WTC11 (cell line): ENCODE measurements at regions not wholly inside any gene's neighbourhood (a gene's known extent, or its start where the extent isn't known, plus 50 kb on each side); places are given as distances from the start of the nearest gene placed in this dataset.

Experiments used
- ATAC-seq: fragments of 200-7000 bp; cut with Tn5 transposase; 2 replicates; pipeline ENCODE4 v1.10.0; 2021; ENCODE audit warnings: mild to moderate bottlenecking, moderate library complexity
- CTCF ChIA-PET: fragments of 300-600 bp; sonication (Branson Sonifier 250); formaldehyde crosslinking; loops from one replicate; lab custom pipeline; 2021; ENCODE audit warnings: antibody characterized with exemption; lab: Charles Lee
- POLR2A ChIA-PET: fragments of 350-600 bp; sonication (Branson Sonifier 250); formaldehyde crosslinking; loops from one replicate; lab custom pipeline; 2021; ENCODE audit warnings: antibody characterized with exemption; lab: Charles Lee
- DNase-seq: peaks from one replicate; pipeline ENCODE4 v3.0.0; 2021; ENCODE audit warnings: low spot score
- H3K27ac Mint-ChIP-seq: 2 replicates; pipeline ENCODE4 v1.8.0; 2021; ENCODE audit warnings: mixed read lengths
- H3K27me3 Mint-ChIP-seq: 2 replicates; pipeline ENCODE4 v1.8.0; 2021; ENCODE audit warnings: low read depth, mild to moderate bottlenecking, moderate library complexity, mixed read lengths
- H3K36me3 Mint-ChIP-seq: 2 replicates; pipeline ENCODE4 v1.8.0; 2021; ENCODE audit warnings: mixed read lengths
- H3K4me1 Mint-ChIP-seq: 2 replicates; pipeline ENCODE4 v1.8.0; 2022; ENCODE audit warnings: mixed read lengths
- H3K4me3 Mint-ChIP-seq: 2 replicates; pipeline ENCODE4 v1.8.0; 2021; ENCODE audit warnings: mild to moderate bottlenecking, moderate library complexity, mixed read lengths
- H3K9me3 Mint-ChIP-seq: 2 replicates; pipeline ENCODE4 v1.8.0; 2021; ENCODE audit warnings: mixed read lengths
- ATF2 ChIP-seq: sonication (generic); formaldehyde crosslinking; IDR thresholded peaks from 2 replicates; pipeline ENCODE4 v1.8.1; 2022; ENCODE audit warnings: low read depth, missing genetic modification reagents, borderline replicate concordance
- E2F4 ChIP-seq: sonication (generic); formaldehyde crosslinking; IDR thresholded peaks from 2 replicates; pipeline ENCODE4 v1.8.1; 2022; ENCODE audit warnings: low read depth, mild to moderate bottlenecking, moderate library complexity, missing genetic modification reagents, borderline replicate concordance
- EMX1 ChIP-seq: fragments of 250-450 bp; sonication (Bioruptor Pico); IDR thresholded peaks from 2 replicates; pipeline ENCODE4 v1.8.0; 2021; ENCODE audit warnings: mild to moderate bottlenecking
- FOXP1 ChIP-seq: sonication (generic); formaldehyde crosslinking; IDR thresholded peaks from 2 replicates; pipeline ENCODE4 v1.8.0; 2022; ENCODE audit warnings: missing genetic modification reagents, mild to moderate bottlenecking, moderate library complexity, borderline replicate concordance
- IRF1 ChIP-seq: sonication (generic); formaldehyde crosslinking; IDR thresholded peaks from 2 replicates; pipeline ENCODE4 v1.8.0; 2023; ENCODE audit warnings: missing genetic modification reagents
- JAZF1 ChIP-seq: fragments of 250-450 bp; sonication (Bioruptor Pico); IDR thresholded peaks from 2 replicates; pipeline ENCODE4 v1.9.0; 2021; ENCODE audit warnings: moderate library complexity, mild to moderate bottlenecking, inconsistent platforms
- JUN ChIP-seq: sonication (generic); formaldehyde crosslinking; IDR thresholded peaks from 2 replicates; pipeline ENCODE4 v1.8.0; 2023; ENCODE audit warnings: mild to moderate bottlenecking, missing genetic modification reagents
- KAT7 ChIP-seq: sonication (generic); formaldehyde crosslinking; IDR thresholded peaks from 2 replicates; pipeline ENCODE4 v1.8.1; 2023; ENCODE audit warnings: missing genetic modification reagents, mild to moderate bottlenecking, borderline replicate concordance
- NFYB ChIP-seq: sonication (generic); formaldehyde crosslinking; conservative IDR thresholded peaks from 2 replicates; pipeline ENCODE4 v1.8.0; 2022; ENCODE audit warnings: low read depth, missing genetic modification reagents
- PREB ChIP-seq: sonication (generic); formaldehyde crosslinking; IDR thresholded peaks from 2 replicates; pipeline ENCODE4 v1.8.1; 2022; ENCODE audit warnings: mild to moderate bottlenecking, missing genetic modification reagents, moderate library complexity, borderline replicate concordance
- STAT6 ChIP-seq: sonication (generic); formaldehyde crosslinking; conservative IDR thresholded peaks from 2 replicates; pipeline ENCODE4 v1.8.1; 2023; ENCODE audit warnings: mild to moderate bottlenecking, low read depth, missing genetic modification reagents, moderate library complexity
- TCF7 ChIP-seq: sonication (generic); formaldehyde crosslinking; IDR thresholded peaks from 2 replicates; pipeline ENCODE4 v1.8.0; 2022; ENCODE audit warnings: mild to moderate bottlenecking, low read depth, missing genetic modification reagents, moderate library complexity
- TEAD1 ChIP-seq: sonication (generic); formaldehyde crosslinking; IDR thresholded peaks from 2 replicates; pipeline ENCODE4 v1.8.0; 2022; ENCODE audit warnings: mild to moderate bottlenecking, missing genetic modification reagents
- ZNF219 ChIP-seq: sonication (generic); formaldehyde crosslinking; IDR thresholded peaks from 2 replicates; pipeline ENCODE4 v1.8.0; 2023; ENCODE audit warnings: missing genetic modification reagents, mild to moderate bottlenecking, borderline replicate concordance
- ZNF416 ChIP-seq: fragments of 250-450 bp; sonication (Bioruptor Pico); IDR thresholded peaks from 2 replicates; pipeline ENCODE4 v1.9.0; 2021; ENCODE audit warnings: mild to moderate bottlenecking, inconsistent platforms
- TF ChIP-seq, protein P1 (sequence below): sonication (generic); formaldehyde crosslinking; IDR thresholded peaks from 2 replicates; pipeline ENCODE4 v1.8.0; 2022; ENCODE audit warnings: mild to moderate bottlenecking, missing genetic modification reagents
- TF ChIP-seq, protein P2 (sequence below): sonication (generic); formaldehyde crosslinking; IDR thresholded peaks from 2 replicates; pipeline ENCODE4 v1.8.1; 2023; ENCODE audit warnings: mild to moderate bottlenecking, missing genetic modification reagents, moderate library complexity
- TF ChIP-seq, protein P3 (sequence below): fragments of 250-450 bp; sonication (Bioruptor Pico); IDR thresholded peaks from 2 replicates; pipeline ENCODE4 v1.9.0; 2021; ENCODE audit warnings: mild to moderate bottlenecking, borderline replicate concordance
- TF ChIP-seq, protein P4 (sequence below): sonication (generic); formaldehyde crosslinking; IDR thresholded peaks from 2 replicates; pipeline ENCODE4 v1.8.1; 2022; ENCODE audit warnings: missing genetic modification reagents, borderline replicate concordance

DNA sequence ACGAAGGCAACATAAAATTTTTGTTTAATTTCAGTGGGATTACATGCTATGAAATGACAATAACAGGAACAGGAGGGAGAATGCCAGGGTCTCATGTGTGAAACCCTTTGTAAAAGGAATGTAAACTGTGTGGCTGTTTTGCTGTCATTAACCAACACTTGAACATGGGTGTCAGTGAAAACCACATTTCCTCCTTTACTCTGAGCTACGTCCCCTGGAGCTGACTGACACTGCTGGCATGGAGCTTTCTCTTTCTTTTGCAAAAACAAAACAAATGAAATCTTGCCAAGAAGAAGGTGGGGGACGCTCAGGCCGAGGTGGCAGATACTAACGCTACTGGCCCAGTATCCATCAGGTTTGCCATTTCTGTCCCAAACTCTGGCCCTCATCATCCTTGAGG lies 121.4 kb downstream of the DMRT2 start (continued):
- TF ChIP-seq E2F4 (CRISPR knock-in tag) (no peak), JUN (CRISPR knock-in tag) (no peak), ZNF416 (CRISPR knock-in tag) (no peak), TEAD1 (no peak), JAZF1 (no peak), FOXP1 (CRISPR knock-in tag) (no peak), IRF1 (CRISPR knock-in tag) (no peak), TCF7 (CRISPR knock-in tag) (no peak), ATF2 (no peak), NFYB (CRISPR knock-in tag) (no peak)
- TF ChIP-seq, protein P1, sequence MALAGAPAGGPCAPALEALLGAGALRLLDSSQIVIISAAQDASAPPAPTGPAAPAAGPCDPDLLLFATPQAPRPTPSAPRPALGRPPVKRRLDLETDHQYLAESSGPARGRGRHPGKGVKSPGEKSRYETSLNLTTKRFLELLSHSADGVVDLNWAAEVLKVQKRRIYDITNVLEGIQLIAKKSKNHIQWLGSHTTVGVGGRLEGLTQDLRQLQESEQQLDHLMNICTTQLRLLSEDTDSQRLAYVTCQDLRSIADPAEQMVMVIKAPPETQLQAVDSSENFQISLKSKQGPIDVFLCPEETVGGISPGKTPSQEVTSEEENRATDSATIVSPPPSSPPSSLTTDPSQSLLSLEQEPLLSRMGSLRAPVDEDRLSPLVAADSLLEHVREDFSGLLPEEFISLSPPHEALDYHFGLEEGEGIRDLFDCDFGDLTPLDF (CRISPR knock-in tag), result no peak
- TF ChIP-seq, protein P2, sequence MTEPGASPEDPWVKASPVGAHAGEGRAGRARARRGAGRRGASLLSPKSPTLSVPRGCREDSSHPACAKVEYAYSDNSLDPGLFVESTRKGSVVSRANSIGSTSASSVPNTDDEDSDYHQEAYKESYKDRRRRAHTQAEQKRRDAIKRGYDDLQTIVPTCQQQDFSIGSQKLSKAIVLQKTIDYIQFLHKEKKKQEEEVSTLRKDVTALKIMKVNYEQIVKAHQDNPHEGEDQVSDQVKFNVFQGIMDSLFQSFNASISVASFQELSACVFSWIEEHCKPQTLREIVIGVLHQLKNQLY (CRISPR knock-in tag), result no peak

- TF ChIP-seq KAT7 (CRISPR knock-in tag) (no peak), PREB (no peak), ZNF219 (no peak), JUN (CRISPR knock-in tag) (no peak), STAT6 (no peak), EMX1 (CRISPR knock-in tag) (no peak), TEAD1 (no peak)
- TF ChIP-seq, protein P3, sequence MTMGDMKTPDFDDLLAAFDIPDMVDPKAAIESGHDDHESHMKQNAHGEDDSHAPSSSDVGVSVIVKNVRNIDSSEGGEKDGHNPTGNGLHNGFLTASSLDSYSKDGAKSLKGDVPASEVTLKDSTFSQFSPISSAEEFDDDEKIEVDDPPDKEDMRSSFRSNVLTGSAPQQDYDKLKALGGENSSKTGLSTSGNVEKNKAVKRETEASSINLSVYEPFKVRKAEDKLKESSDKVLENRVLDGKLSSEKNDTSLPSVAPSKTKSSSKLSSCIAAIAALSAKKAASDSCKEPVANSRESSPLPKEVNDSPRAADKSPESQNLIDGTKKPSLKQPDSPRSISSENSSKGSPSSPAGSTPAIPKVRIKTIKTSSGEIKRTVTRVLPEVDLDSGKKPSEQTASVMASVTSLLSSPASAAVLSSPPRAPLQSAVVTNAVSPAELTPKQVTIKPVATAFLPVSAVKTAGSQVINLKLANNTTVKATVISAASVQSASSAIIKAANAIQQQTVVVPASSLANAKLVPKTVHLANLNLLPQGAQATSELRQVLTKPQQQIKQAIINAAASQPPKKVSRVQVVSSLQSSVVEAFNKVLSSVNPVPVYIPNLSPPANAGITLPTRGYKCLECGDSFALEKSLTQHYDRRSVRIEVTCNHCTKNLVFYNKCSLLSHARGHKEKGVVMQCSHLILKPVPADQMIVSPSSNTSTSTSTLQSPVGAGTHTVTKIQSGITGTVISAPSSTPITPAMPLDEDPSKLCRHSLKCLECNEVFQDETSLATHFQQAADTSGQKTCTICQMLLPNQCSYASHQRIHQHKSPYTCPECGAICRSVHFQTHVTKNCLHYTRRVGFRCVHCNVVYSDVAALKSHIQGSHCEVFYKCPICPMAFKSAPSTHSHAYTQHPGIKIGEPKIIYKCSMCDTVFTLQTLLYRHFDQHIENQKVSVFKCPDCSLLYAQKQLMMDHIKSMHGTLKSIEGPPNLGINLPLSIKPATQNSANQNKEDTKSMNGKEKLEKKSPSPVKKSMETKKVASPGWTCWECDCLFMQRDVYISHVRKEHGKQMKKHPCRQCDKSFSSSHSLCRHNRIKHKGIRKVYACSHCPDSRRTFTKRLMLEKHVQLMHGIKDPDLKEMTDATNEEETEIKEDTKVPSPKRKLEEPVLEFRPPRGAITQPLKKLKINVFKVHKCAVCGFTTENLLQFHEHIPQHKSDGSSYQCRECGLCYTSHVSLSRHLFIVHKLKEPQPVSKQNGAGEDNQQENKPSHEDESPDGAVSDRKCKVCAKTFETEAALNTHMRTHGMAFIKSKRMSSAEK (CRISPR knock-in tag), result no peak
- TF ChIP-seq, protein P1 (CRISPR knock-in tag), result no peak
- TF ChIP-seq, protein P4, sequence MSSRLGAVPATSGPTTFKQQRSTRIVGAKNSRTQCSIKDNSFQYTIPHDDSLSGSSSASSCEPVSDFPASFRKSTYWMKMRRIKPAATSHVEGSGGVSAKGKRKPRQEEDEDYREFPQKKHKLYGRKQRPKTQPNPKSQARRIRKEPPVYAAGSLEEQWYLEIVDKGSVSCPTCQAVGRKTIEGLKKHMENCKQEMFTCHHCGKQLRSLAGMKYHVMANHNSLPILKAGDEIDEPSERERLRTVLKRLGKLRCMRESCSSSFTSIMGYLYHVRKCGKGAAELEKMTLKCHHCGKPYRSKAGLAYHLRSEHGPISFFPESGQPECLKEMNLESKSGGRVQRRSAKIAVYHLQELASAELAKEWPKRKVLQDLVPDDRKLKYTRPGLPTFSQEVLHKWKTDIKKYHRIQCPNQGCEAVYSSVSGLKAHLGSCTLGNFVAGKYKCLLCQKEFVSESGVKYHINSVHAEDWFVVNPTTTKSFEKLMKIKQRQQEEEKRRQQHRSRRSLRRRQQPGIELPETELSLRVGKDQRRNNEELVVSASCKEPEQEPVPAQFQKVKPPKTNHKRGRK, result no peak
- POLR2A ChIA-PET, result no interaction called here
- peaks cover 17% of the 10 kb centered on the region for H3K9me3 Mint-ChIP-seq
- CTCF ChIA-PET, result no interaction called here
- no peak overlapping the region for H3K4me3 Mint-ChIP-seq
- ATAC-seq (no peak), DNase-seq (no peak)
- H3K36me3 Mint-ChIP-seq, result no peaks in the 10 kb centered on the region
- no peak overlapping the region for H3K27ac Mint-ChIP-seq
- no peaks in the 10 kb centered on the region for H3K27me3 Mint-ChIP-seq
- H3K4me1 Mint-ChIP-seq, result 0 out of 2 replicates have a peak, but pooled peaks cover 7% of the 10 kb centered on the region
Observed at GRCh38 chr9:1173211-1173610, 123.1 kb downstream of the DMRT2 start.
